AG10803 (cell line): ENCODE measurements at regions not wholly inside any gene's neighbourhood (a gene's known extent, or its start where the extent isn't known, plus 50 kb on each side); places are given as distances from the start of the nearest gene placed in this dataset.
"Not testable (repeated sequence)": the region's sequence is repeated elsewhere in the genome, so short reads cannot be mapped to it uniquely, and the experiment has no call there.

ENCODE experiments used
- DNase-seq: peaks from one replicate; pipeline ENCODE4 v3.0.0; 2010; ENCODE audit warnings: low read depth
- H3K4me3 ChIP-seq: 2 replicates; pipeline ENCODE4 v1.5.1; 2011; ENCODE audit warnings: mild to moderate bottlenecking, low read length, control low read depth
- TF ChIP-seq, protein P1 (sequence below): conservative IDR thresholded peaks from 2 replicates; pipeline ENCODE4 v1.5.1; 2011; ENCODE audit warnings: mild to moderate bottlenecking, low read length, control low read depth, inconsistent platforms

DNA sequence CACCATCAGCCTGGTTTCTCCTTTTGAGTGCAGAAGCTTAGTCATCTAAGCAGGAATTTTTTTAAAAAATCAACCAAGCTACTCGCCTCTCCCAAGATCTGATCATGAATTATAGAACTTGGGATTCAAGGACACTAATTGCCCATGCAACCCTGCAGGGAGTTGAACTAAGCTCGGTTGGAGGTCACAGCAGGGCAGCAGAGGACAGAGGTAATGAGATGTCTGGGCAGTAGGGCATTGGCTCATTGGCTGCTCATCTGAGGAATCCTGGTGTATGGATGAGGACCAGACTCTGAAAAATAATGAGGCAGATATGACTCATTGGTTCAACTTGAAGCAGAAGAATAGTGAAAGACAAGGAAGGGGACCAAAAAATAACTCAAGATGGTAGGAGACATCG, 111.8 kb upstream of the TLE1 start:
- DNase-seq: peak; percentile 79

DNA sequence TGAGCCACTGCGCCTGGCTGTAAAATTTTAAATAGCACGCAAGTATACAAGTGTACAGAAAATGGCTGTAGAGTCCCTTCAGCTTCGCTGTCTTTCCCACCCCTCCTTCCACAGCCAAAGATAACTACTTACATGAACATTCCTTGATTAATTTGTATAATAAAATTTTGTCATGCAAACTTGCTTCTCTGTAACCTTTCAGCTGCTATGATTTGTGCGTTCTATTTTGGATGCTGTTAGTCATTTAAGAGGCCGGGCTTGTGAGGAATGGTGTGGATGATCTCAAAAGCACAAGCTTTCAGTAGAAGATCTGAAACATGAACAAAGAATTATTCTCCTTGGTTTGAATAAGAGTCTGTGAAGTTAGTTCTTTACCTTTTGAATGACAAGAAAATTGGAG, 115.0 kb upstream of the TLE1 start:
- TF ChIP-seq, protein P1, sequence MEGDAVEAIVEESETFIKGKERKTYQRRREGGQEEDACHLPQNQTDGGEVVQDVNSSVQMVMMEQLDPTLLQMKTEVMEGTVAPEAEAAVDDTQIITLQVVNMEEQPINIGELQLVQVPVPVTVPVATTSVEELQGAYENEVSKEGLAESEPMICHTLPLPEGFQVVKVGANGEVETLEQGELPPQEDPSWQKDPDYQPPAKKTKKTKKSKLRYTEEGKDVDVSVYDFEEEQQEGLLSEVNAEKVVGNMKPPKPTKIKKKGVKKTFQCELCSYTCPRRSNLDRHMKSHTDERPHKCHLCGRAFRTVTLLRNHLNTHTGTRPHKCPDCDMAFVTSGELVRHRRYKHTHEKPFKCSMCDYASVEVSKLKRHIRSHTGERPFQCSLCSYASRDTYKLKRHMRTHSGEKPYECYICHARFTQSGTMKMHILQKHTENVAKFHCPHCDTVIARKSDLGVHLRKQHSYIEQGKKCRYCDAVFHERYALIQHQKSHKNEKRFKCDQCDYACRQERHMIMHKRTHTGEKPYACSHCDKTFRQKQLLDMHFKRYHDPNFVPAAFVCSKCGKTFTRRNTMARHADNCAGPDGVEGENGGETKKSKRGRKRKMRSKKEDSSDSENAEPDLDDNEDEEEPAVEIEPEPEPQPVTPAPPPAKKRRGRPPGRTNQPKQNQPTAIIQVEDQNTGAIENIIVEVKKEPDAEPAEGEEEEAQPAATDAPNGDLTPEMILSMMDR: no peak
- no peak overlapping the region for H3K4me3 ChIP-seq
- DNase-seq: peak; percentile 63

More for the DNA sequence above, 111.8 kb upstream of the TLE1 start:
- H3K4me3 ChIP-seq: no peak overlapping the region
- TF ChIP-seq, protein P1: no peak

DNA sequence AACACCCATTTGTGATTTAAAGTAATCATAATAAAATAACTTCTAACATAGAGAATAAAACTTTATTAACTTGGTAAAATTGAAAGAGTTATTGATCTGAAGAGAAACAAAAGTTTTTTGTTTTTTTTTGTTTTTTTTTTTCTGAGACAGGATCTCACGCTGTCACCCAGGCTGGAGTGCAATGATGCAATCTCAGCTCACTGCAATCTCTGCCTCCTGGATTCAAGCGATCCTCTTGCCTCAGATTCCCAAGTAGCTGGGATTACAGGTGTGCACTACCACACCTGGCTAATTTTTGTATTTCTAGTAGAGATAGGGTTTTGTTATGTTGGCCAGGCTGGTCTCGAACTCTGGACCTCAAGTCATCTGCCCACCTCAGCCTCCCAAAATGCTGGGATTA, 116.5 kb upstream of the SPATA31D4 start:
- not testable (repeated sequence) for DNase-seq, H3K4me3 ChIP-seq

DNA sequence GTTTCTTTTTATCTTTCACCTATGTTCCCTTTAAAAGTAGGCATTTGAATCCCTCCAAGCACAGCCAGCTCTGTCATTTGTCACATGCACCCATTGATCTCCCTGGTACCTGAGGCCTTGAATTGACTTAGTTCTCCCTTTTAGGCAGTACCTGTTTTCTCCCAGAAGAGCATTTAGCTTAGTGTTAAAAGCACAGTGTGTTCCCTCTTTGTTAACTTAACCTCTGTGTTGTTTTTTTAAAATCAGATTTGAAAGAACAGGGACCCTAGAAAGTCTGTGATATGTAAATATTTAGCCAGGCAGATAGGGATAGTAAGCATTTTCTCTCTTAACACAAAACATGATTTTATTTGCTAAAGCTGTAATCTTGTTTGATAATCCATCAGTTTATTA, 113.8 kb upstream of the SPATA31D4 start:
- no peak overlapping the region for H3K4me3 ChIP-seq
- TF ChIP-seq, protein P1: no peak
- DNase-seq: no peak

DNA sequence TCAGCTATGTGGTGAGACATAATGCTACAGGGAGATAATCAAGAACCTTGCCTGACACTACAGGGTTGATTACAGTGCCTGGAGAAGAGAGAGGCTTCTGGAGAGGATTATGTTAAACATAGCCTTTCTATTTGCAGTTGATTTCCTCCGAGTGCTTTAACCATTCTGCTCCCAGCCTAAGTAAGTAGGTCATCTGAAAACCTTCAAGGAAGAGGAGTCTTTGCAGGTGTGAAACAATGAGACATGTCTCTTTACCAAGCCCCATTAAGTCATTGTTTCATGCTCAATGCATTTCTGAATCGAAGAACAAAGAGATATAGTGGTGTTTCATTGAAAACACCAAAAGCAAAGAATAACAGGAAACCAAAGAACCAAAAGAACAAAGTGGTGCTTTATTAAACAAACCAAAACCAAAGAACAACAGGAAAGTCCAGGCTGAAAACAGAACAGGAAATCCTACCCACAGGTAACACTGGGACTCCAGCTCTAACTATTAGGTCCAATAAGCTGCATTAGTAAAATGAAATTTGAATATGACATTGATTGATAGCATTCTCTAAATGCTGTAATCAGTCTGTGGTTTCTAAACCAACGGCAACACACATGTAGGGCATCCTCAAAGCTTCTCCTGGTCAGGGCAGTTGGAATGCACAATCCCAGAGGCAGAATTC, 113.3 kb upstream of the SPATA31D4 start:
- H3K4me3 ChIP-seq: no peak overlapping the region
- TF ChIP-seq, protein P1: no peak
- DNase-seq: no peak

DNA sequence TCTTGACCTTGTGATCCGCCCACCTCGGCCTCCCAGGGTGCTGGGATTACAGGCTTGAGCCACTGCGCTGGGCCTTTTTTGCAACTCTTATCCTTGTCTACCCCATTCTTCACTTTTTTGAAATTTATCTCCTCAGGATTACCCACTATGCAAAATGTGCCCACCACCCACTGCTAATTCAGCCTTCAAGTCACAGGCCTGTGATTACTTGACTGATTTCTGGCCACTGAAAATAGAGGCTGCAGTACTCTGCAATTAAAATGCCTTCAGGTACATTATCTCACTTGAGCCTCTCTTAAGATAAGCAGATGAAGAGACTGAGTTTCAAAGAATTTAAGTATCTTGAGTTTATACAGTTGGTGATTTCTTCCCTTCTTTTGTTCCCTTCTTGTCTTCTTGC, 112.4 kb upstream of the SPATA31D4 start:
- TF ChIP-seq, protein P1: no peak
- H3K4me3 ChIP-seq: no peak overlapping the region
- no peak for DNase-seq

DNA sequence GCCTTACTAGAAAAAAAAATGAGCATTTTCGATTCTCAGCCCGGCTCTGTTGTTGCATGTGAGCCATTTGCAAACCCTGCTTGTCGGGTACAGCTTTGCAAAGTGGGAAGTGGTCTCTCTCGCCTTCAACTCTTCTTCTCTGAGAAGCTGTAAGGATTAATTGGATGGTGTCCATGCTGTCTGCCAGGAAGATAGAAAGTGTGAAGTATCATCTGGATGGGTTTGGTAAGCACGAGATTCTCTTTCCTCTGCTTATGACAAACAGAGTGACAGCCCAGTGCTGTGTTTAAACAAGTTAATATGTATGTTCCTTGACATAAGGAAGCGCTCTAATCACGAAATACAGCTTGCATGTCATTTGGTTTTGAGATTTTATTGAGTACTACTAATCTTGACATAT, 109.1 kb upstream of the SPATA31D4 start:
- DNase-seq: no peak
- no peak overlapping the region for H3K4me3 ChIP-seq
- TF ChIP-seq, protein P1: no peak
